ENCODE measurements at regions not wholly inside any gene's neighbourhood (a gene's known extent, or its start where the extent isn't known, plus 50 kb on each side); places are given as distances from the start of the nearest gene placed in this dataset.

- TF ChIP-seq CTCF (IDR thresholded peaks at IDR 0.05) (no peak), EP300 (IDR thresholded peaks at IDR 0.05) (no peak), JUNB (IDR thresholded peaks at IDR 0.05) (no peak)
Observed at GRCh38 chr20:60313191-60313590, 355.0 kb downstream of the CDH26 start.
